ENCODE measurements at regions not wholly inside any gene's neighbourhood (a gene's known extent, or its start where the extent isn't known, plus 50 kb on each side); places are given as distances from the start of the nearest gene placed in this dataset.
"Not testable (repeated sequence)": the region's sequence is repeated elsewhere in the genome, so short reads cannot be mapped to it uniquely, and the experiment has no call there.

GRCh38 chr6:147691446-147691845, 183.0 kb downstream of the SAMD5 start:
- intact Hi-C loops (cut with micrococcal nuclease): no loop called here
- Mint-ChIP-seq H3K9me3 (no peaks in the 10 kb centered on the region), H3K27me3 (no peaks in the 10 kb centered on the region), H3K4me1 (no peaks in the 10 kb centered on the region), H3K27ac (no peak overlapping the region), H3K36me3 (ENCODE audit: low read depth) (no peaks in the 10 kb centered on the region), H3K4me3 (no peak overlapping the region)
- DNase-seq (no peak), ATAC-seq (ENCODE audit: low read depth) (no peak)
- ChIA-PET POLR2A (no interaction called here), CTCF (no interaction called here)
- TF ChIP-seq, protein P1, sequence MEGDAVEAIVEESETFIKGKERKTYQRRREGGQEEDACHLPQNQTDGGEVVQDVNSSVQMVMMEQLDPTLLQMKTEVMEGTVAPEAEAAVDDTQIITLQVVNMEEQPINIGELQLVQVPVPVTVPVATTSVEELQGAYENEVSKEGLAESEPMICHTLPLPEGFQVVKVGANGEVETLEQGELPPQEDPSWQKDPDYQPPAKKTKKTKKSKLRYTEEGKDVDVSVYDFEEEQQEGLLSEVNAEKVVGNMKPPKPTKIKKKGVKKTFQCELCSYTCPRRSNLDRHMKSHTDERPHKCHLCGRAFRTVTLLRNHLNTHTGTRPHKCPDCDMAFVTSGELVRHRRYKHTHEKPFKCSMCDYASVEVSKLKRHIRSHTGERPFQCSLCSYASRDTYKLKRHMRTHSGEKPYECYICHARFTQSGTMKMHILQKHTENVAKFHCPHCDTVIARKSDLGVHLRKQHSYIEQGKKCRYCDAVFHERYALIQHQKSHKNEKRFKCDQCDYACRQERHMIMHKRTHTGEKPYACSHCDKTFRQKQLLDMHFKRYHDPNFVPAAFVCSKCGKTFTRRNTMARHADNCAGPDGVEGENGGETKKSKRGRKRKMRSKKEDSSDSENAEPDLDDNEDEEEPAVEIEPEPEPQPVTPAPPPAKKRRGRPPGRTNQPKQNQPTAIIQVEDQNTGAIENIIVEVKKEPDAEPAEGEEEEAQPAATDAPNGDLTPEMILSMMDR (IDR thresholded peaks at IDR 0.05): no peak

- CTCF ChIA-PET: no interaction called here
- DNase-seq (no peak), ATAC-seq (ENCODE audit: low read depth) (no peak)
- H3K9me3 Mint-ChIP-seq: no peaks in the 10 kb centered on the region
- H3K4me3 Mint-ChIP-seq: no peak overlapping the region
- no peaks in the 10 kb centered on the region for H3K36me3 Mint-ChIP-seq (ENCODE audit: low read depth)
- intact Hi-C loops (cut with micrococcal nuclease): no loop called here
- H3K27me3 Mint-ChIP-seq: no peaks in the 10 kb centered on the region
- TF ChIP-seq, protein P1 (IDR thresholded peaks at IDR 0.05): no peak
- POLR2A ChIA-PET: no interaction called here
- no peaks in the 10 kb centered on the region for H3K4me1 Mint-ChIP-seq
- no peak overlapping the region for H3K27ac Mint-ChIP-seq
Measured at GRCh38 chr6:147693181-147693580, 184.7 kb downstream of the SAMD5 start.

DNA sequence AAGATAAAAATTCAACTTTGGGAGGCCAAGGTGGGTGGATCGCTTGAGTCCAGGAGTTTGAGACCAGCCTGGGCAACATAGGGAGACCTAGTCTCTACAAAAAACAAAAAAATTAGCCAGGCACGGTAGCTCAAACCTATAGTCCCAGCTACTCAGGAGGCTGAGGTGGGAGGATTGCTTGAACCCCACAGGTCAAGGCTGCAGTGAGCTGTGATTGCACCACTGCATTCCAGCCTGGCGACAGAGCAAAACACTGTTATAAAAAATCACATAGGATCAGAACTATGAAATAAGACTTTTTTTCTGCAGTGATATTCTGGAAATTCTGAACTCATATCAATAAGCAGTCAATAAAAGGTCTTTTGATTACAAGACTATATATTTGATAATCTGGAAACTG, 186.1 kb downstream of the SAMD5 start:
- DNase-seq; ATAC-seq (ENCODE audit: low read depth); POLR2A ChIA-PET: not testable (repeated sequence)

GRCh38 chr6:147695819-147696218, 187.3 kb downstream of the SAMD5 start:
- DNase-seq (no peak), ATAC-seq (ENCODE audit: low read depth) (no peak)
- CTCF ChIA-PET: no interaction called here
- TF ChIP-seq, protein P1 (IDR thresholded peaks at IDR 0.05): no peak
- no peaks in the 10 kb centered on the region for H3K36me3 Mint-ChIP-seq (ENCODE audit: low read depth)
- POLR2A ChIA-PET: no interaction called here
- H3K27me3 Mint-ChIP-seq: no peaks in the 10 kb centered on the region
- intact Hi-C loops (cut with micrococcal nuclease): no loop called here
- no peak overlapping the region for H3K4me3 Mint-ChIP-seq
- H3K4me1 Mint-ChIP-seq: no peaks in the 10 kb centered on the region
- no peaks in the 10 kb centered on the region for H3K9me3 Mint-ChIP-seq
- no peak overlapping the region for H3K27ac Mint-ChIP-seq

More for the DNA sequence above, 186.1 kb downstream of the SAMD5 start:
- H3K4me3 Mint-ChIP-seq; CTCF ChIA-PET; intact Hi-C loops (cut with micrococcal nuclease); H3K9me3 Mint-ChIP-seq; H3K4me1 Mint-ChIP-seq; H3K27ac Mint-ChIP-seq; H3K27me3 Mint-ChIP-seq; H3K36me3 Mint-ChIP-seq (ENCODE audit: low read depth): not testable (repeated sequence)

GRCh38 chr6:147699140-147699539, 190.7 kb downstream of the SAMD5 start:
- Mint-ChIP-seq H3K36me3 (ENCODE audit: low read depth) (no peaks in the 10 kb centered on the region), H3K4me1 (no peaks in the 10 kb centered on the region), H3K9me3 (no peaks in the 10 kb centered on the region), H3K27ac (no peak overlapping the region), H3K27me3 (no peaks in the 10 kb centered on the region), H3K4me3 (no peak overlapping the region)
- ChIA-PET CTCF (no interaction called here), POLR2A (no interaction called here)
- ATAC-seq (ENCODE audit: low read depth) (no peak), DNase-seq (no peak)
- intact Hi-C loops (cut with micrococcal nuclease): no loop called here
- TF ChIP-seq, protein P1 (IDR thresholded peaks at IDR 0.05): no peak

DNA sequence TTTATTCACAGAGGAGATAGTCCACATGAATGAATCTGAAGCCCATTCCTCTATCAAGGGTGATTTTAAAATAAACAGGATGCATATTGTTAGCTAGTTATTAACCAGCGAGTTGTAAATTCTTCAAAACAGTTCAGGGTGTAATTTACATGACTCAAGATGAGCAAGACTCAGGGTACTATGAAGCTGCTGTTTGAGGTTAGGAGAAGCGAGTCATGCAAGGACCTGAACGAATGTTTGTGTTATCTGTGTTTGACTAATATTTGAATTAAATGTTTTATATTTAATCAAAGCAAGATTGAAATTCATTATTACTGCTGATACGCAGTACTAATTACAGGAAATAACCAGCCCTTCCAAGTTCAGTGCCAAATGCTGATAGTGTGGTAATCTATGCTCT, 191.1 kb downstream of the SAMD5 start:
- no peaks in the 10 kb centered on the region for H3K36me3 Mint-ChIP-seq (ENCODE audit: low read depth)
- DNase-seq: no peak
- no peak for ATAC-seq (ENCODE audit: low read depth)
- no peaks in the 10 kb centered on the region for H3K4me1 Mint-ChIP-seq
- intact Hi-C loops (cut with micrococcal nuclease): no loop called here
- ChIA-PET CTCF (no interaction called here), POLR2A (no interaction called here)
- H3K27ac Mint-ChIP-seq: no peak overlapping the region
- H3K4me3 Mint-ChIP-seq: no peak overlapping the region
- no peaks in the 10 kb centered on the region for H3K9me3 Mint-ChIP-seq
- H3K27me3 Mint-ChIP-seq: no peaks in the 10 kb centered on the region
- TF ChIP-seq, protein P1 (IDR thresholded peaks at IDR 0.05): no peak
